Activated CD8-positive, alpha-beta T cell treated with anti-CD3 and anti-CD28 coated beads for 36 hours (primary cell): ENCODE measurements at regions not wholly inside any gene's neighbourhood (a gene's known extent, or its start where the extent isn't known, plus 50 kb on each side); places are given as distances from the start of the nearest gene placed in this dataset.

Source experiments
- ATAC-seq: fragments of 200-7000 bp; cut with Tn5 transposase; one replicate; pipeline ENCODE4 v1.10.0; 2021; ENCODE audit warnings: mild to moderate bottlenecking, moderate library complexity
- CTCF ChIA-PET: fragments of 350-600 bp; sonication (Branson Sonifier 250); formaldehyde crosslinking; loops from one replicate; lab custom pipeline; 2021; ENCODE audit warnings: antibody characterized with exemption; lab: Charles Lee
- POLR2A ChIA-PET: fragments of 350-600 bp; sonication (Branson Sonifier 250); formaldehyde crosslinking; loops from one replicate; lab custom pipeline; 2021; ENCODE audit warnings: antibody characterized with exemption; lab: Charles Lee
- DNase-seq: peaks from one replicate; pipeline ENCODE4 v3.0.0-alpha.2; 2020
- H3K27ac Mint-ChIP-seq: one replicate; pipeline ENCODE4 v1.8.0; 2021; ENCODE audit warnings: mild to moderate bottlenecking, mixed read lengths
- H3K27me3 Mint-ChIP-seq: one replicate; pipeline ENCODE4 v1.8.0; 2021; ENCODE audit warnings: mixed read lengths
- H3K36me3 Mint-ChIP-seq: one replicate; pipeline ENCODE4 v1.8.0; 2021; ENCODE audit warnings: low read depth, mixed read lengths
- H3K4me1 Mint-ChIP-seq: one replicate; pipeline ENCODE4 v1.8.0; 2021; ENCODE audit warnings: low read depth, mixed read lengths
- H3K4me3 Mint-ChIP-seq: one replicate; pipeline ENCODE4 v1.8.0; 2021; ENCODE audit warnings: mild to moderate bottlenecking, moderate library complexity, mixed read lengths
- H3K9me3 Mint-ChIP-seq: one replicate; pipeline ENCODE4 v1.8.0; 2021; ENCODE audit warnings: mixed read lengths
- intact Hi-C: fragments of 100-400 bp; cut with micrococcal nuclease; formaldehyde crosslinking; loops from one replicate; pipeline ENCODE4 v1.10.0; 2022
- TF ChIP-seq, protein P1 (sequence below): fragments of 200-600 bp; IDR thresholded peaks from one replicate; pipeline ENCODE4 v1.8.0; 2022; ENCODE audit warnings: antibody characterized with exemption, mild to moderate bottlenecking

DNA sequence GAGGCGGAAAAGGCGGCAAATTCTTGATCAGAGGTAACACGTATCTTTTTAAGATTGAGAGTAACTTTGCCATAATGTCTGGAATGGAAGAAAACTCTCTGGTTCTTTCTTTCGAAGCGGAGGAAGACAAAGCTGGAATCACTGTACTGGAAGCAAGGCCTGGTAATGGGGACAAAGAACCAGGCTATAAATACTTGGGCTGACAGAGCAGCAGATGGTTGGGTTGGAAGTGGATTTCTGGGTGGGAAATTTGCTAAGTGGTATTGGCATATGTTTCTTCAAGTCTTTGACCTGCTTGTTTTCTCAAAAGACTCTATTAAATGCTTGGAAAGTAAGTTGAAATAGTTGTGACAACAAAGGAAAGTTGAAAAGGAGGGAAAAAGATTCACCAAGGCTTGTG lies 87.3 kb upstream of the SFMBT2 start:
- no peaks in the 10 kb centered on the region for H3K36me3 Mint-ChIP-seq
- ChIA-PET CTCF (no interaction called here), POLR2A (interaction anchor here (1.8 kb wide), 1 partner anchor 14 kb away, joined by 8 read pairs; no protein-coding TSS in a partner anchor)
- H3K9me3 Mint-ChIP-seq, result peaks cover 2% of the 10 kb centered on the region
- no peak overlapping the region for H3K4me3 Mint-ChIP-seq
- no peak overlapping the region for H3K27ac Mint-ChIP-seq
- H3K4me1 Mint-ChIP-seq, result peaks cover 25% of the 10 kb centered on the region
- intact Hi-C loops, result no loop called here
- TF ChIP-seq, protein P1, sequence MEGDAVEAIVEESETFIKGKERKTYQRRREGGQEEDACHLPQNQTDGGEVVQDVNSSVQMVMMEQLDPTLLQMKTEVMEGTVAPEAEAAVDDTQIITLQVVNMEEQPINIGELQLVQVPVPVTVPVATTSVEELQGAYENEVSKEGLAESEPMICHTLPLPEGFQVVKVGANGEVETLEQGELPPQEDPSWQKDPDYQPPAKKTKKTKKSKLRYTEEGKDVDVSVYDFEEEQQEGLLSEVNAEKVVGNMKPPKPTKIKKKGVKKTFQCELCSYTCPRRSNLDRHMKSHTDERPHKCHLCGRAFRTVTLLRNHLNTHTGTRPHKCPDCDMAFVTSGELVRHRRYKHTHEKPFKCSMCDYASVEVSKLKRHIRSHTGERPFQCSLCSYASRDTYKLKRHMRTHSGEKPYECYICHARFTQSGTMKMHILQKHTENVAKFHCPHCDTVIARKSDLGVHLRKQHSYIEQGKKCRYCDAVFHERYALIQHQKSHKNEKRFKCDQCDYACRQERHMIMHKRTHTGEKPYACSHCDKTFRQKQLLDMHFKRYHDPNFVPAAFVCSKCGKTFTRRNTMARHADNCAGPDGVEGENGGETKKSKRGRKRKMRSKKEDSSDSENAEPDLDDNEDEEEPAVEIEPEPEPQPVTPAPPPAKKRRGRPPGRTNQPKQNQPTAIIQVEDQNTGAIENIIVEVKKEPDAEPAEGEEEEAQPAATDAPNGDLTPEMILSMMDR, result no peak
- H3K27me3 Mint-ChIP-seq, result no peaks in the 10 kb centered on the region
- DNase-seq (no peak), ATAC-seq (no peak)

- H3K4me3 Mint-ChIP-seq, result no peak overlapping the region
- POLR2A ChIA-PET, result interaction anchor here (1.4 to 1.7 kb wide), 2 partner anchors 9 to 14 kb away, joined by 3 to 9 read pairs; no protein-coding TSS in a partner anchor
- no peak for DNase-seq
- H3K4me1 Mint-ChIP-seq, result peaks cover 47% of the 10 kb centered on the region
- peaks cover 9% of the 10 kb centered on the region for H3K9me3 Mint-ChIP-seq
- CTCF ChIA-PET, result interaction anchor here (1.0 kb wide), 1 partner anchor 38 kb away, joined by 3 read pairs; no protein-coding TSS in a partner anchor
- intact Hi-C loops, result no loop called here
- no peak for ATAC-seq
- peaks cover 5% of the 10 kb centered on the region for H3K36me3 Mint-ChIP-seq
- H3K27ac Mint-ChIP-seq, result no peak overlapping the region
- no peaks in the 10 kb centered on the region for H3K27me3 Mint-ChIP-seq
- TF ChIP-seq, protein P1, result no peak
Measured at GRCh38 chr10:7493996-7494395, 83.2 kb upstream of the SFMBT2 start.

DNA sequence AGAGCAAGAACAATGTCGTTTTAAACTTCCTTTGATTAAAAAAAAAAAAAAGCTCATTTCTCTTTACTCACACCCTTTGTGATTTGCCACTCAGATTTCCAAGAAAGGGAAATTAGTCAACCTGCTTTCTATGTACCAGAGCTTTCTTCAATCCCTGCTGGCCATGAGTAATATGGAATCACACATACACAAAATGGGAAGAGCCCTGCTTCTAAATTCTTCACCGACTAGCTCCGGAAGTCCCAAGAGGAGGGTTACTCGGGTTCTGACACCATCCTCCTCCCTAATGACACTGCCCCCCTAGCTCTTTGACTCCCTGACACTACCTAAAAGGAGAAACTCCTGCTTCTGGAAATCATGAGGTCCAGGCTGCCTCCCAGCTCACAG lies 81.8 kb upstream of the SFMBT2 start:
- POLR2A ChIA-PET, result interaction anchor here (0.5 to 1.7 kb wide), 6 partner anchors 9 to 83 kb away, joined by 3 to 4 read pairs (median 4); no protein-coding TSS in a partner anchor
- peak overlapping the region; percentile 56 for H3K27ac Mint-ChIP-seq
- CTCF ChIA-PET, result interaction anchor here (0.7 to 1.5 kb wide), 5 partner anchors 8 to 195 kb away, joined by 3 to 5 read pairs (median 3); no protein-coding TSS in a partner anchor
- peak; percentile 52 for ATAC-seq
- DNase-seq, result no peak
- peaks cover 54% of the 10 kb centered on the region for H3K4me1 Mint-ChIP-seq
- TF ChIP-seq, protein P1, result no peak
- intact Hi-C loops, result no loop called here
- peaks cover 5% of the 10 kb centered on the region for H3K36me3 Mint-ChIP-seq
- no peak overlapping the region for H3K4me3 Mint-ChIP-seq
- no peaks in the 10 kb centered on the region for H3K27me3 Mint-ChIP-seq
- peaks cover 9% of the 10 kb centered on the region for H3K9me3 Mint-ChIP-seq

DNA sequence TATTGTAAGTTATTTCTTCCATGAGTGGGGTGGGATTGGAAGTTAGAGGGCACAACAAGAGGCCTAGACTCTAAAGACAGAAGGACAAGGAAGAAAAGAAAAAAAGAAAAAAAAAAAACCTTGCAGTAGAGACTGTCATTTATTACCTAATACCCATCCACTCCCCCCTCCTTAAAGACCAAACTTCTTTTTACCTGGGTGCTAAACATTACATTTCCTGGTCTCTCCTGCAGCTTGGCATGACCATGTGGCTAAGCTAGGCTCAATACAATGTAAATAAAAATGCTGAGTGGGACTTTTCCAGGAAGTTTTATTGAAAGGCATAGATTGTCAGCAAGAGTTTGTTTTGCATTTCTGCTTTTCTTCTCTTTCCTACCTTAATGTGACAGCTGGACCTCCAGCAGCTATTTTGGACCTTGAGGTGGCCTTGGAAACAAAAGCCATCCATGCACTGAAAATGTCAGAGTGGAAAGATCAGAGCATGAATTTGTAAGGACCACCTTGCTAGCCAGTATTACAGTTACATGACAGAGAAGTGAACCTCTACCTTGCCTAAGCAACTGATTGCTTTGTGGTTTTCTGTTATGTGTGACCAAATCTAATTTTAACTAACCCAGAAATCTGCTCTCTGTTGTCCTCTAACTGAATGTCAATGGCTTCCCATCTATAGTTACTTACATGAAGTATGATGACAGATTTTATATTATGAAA lies 81.3 kb upstream of the SFMBT2 start:
- ATAC-seq, result peak; percentile 73
- H3K27ac Mint-ChIP-seq, result peak overlapping the region; percentile 56
- peaks cover 5% of the 10 kb centered on the region for H3K36me3 Mint-ChIP-seq

More for the DNA sequence above, 81.3 kb upstream of the SFMBT2 start:
- Mint-ChIP-seq H3K4me3 (no peak overlapping the region), H3K9me3 (peaks cover 9% of the 10 kb centered on the region), H3K27me3 (no peaks in the 10 kb centered on the region), H3K4me1 (peaks cover 58% of the 10 kb centered on the region)
- ChIA-PET CTCF (interaction anchor here (0.7 to 1.5 kb wide), 5 partner anchors 8 to 196 kb away, joined by 3 to 5 read pairs (median 3); no protein-coding TSS in a partner anchor), POLR2A (interaction anchor here (0.5 to 1.7 kb wide), 5 partner anchors 9 to 82 kb away, joined by 3 to 4 read pairs (median 4); no protein-coding TSS in a partner anchor)
- intact Hi-C loops, result no loop called here
- no peak for DNase-seq
- TF ChIP-seq, protein P1, result no peak
